GM21381 (cell line): ENCODE measurements at regions not wholly inside any gene's neighbourhood (a gene's known extent, or its start where the extent isn't known, plus 50 kb on each side); places are given as distances from the start of the nearest gene placed in this dataset.

ENCODE experiments used
- ATAC-seq: cut with Tn5 transposase; IDR thresholded peaks from one replicate; pipeline ENCODE4 v1.9.1; 2021; ENCODE audit warnings: mild to moderate bottlenecking, moderate library complexity; ENCODE audit not compliant: unreplicated experiment

DNA sequence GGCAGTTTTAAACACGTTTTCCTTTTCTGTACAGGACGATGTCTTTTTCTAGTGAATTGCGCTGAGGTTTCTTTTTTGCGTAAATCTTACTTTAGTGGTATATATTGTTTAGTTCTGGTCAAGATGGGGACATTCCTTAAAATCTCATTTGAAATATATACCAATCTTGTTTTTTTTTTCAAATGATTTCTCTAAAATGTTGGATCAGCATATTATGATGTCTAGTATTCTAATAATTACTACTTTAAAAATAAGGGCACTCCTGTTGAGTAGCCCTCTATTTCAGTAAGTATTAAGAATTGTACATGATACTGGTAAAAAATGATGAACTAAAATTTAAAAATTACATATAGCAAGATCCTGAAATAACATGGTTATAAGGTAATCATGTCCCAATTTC lies 224.1 kb upstream of the ARHGAP24 start:
- ATAC-seq, result no peak

DNA sequence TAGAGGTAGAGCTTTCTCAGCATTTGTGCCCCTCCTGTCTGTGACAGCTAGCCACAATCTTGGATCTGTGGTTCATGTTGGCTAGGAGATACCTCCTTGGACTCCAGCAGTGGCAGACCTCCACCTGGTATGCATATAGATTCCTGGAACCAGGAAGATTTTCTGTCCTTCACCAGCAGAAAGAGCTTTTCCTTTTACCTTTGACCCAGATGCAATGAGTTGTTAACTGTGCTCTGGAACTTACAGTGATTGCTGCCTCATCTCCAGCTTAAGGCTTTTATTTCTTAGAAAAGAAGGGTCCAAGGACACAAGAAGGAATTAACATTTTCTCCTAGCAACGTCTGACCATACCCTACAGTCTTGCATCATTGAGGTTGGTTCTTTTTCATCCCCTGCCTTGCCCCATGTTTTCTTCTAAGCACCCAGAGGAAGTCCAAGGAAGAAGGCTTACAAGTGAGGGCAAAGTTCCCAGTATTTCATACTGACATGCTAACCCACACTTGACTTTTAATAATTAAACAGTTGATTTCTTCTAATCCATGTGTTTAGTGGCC lies 217.1 kb upstream of the ARHGAP24 start:
- ATAC-seq, result no peak

DNA sequence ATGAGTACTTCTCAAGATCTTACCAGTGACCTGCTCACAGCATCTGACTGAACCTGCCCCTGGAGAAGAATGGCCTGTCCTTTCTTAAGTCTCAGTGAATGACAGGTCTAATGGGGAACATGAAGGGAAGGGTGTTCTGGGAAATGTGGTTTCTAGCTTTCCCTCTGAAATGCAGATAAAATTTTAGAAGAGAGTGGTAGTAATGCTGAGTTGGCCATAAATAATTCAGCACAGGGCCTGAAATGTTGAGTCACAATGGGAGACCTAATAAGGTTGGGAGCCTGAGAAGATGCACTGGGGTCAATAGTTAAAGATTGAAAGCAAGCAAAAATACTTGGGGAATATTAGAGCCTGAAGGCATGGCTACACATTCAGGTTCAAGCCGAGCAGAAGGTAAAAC lies 214.9 kb upstream of the ARHGAP24 start:
- ATAC-seq, result no peak

DNA sequence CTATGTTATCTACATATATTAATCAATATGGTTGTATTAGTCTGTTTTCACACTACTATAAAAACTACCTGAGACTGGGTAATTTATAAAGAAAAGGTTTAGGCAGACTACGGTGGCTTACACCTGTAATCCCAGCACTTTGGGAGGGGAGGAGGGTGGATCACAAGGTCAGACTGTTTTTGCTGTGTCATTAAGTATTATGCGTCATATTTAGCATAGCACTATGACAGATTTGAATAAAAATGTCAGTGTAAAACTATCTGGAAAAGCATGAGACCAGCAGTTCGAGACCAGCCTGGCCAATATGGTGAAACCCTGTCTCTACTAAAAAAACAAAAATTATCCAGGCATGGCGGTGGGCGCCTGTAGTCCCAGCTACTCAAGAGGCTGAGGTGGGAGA lies 209.7 kb upstream of the ARHGAP24 start:
- ATAC-seq, result no peak

DNA sequence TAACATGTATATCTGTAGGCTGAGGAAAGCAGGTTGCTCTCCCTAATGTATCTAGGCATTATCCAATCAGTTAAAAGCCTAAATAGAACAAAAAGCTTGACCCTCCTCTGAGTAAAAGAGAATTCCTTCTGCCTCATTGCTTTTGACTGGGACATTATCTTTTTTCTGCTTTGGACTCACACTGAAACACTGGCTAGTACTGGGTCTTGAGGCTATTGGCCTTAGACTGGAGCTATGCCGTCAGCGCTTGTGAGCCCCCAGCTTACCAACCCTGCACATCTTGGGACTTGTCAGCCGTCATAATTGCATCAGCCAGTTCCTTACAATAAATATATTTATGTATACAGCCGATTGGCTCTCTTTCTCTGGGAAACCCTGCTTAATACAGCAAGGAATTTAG lies 206.8 kb upstream of the ARHGAP24 start:
- ATAC-seq, result no peak

DNA sequence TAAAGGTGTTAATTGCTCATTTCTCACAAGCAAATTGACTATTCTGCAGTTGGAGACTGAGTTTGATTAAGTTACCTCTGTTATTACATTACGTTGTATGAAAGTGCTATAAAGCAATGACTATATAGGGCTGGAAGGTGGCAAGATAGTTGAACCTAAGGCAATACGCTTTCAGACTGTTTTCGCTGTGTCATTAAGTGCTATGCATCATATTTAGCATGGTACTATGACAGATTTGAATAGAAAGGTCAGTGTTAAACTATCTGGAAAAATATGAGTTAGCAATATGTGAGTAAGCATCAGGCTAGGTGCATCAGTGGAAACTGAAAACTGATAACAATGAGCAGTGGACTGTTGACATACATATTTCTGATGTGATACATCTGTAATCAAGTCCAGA lies 206.0 kb upstream of the ARHGAP24 start:
- ATAC-seq, result no peak

DNA sequence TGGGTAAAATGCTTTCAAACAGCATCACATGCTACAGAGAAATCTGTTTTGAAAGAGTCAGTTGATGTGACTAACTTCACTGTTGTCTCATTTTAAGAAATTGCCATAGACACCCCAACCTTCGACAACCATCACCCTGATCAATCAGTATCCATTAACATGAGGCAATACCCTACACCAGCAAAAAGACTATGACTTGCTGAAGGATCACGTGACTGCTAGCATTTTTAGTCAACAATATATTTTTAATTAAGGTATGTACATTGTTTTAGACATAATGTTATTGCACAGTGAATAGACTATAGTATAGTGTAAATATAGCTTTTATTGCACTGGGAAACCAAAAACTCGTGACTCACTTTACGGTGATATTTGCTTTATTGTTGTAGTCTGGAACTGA lies 200.0 kb upstream of the ARHGAP24 start:
- no peak for ATAC-seq

DNA sequence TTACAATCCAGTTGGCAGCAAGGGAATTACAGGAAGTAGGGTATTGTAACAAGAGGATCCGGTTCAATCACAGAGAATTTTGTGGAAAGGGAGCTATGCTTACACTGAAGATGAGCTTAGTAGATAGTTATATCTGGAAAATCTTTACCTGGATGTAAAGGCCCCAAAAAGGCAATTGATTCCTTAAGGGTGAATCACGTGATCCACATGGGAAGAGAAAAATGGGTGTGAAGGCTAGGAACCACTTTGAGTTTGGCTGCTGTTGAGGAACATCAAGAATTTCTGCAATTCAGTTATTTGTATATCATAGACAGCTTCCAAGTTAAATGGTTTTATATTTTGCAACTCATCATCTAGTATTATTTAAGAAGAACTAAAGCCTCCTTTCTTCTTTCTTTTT lies 194.0 kb upstream of the ARHGAP24 start:
- no peak for ATAC-seq

DNA sequence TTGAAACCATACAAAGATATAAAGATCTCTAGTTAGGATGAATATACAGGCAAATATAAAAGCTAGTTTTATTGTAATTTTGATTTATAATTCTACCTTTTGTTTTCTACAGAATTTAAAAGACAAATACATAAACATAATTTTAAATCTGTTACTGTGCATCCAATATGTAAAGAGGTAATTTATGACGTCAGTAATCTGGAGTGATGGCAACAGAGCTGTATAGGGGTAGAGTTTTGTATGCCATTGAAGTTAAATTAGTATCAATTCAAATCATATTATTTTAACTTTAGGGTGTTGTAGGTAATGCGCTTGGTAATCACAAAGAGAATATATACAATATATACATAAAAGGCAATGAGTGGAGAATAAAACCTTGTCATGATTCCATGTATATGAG lies 183.7 kb upstream of the ARHGAP24 start:
- no peak for ATAC-seq

DNA sequence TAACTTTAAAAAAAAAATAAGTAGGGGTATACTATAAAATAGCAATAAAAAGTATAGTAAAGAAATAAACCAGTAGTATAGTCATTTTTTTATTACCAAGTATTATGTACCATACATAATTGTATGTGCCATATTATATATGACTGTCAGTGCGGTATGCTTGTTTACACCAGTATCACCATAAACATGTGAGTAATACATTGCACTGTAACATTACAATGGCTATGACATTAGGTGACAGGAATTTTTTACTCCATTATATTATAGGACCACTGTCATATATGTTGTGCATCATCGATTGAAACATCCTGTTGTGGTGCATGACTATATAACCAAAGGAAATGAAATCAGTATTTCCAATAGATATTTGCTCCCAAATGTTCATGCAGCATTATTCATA lies 176.9 kb upstream of the ARHGAP24 start:
- ATAC-seq, result no peak

DNA sequence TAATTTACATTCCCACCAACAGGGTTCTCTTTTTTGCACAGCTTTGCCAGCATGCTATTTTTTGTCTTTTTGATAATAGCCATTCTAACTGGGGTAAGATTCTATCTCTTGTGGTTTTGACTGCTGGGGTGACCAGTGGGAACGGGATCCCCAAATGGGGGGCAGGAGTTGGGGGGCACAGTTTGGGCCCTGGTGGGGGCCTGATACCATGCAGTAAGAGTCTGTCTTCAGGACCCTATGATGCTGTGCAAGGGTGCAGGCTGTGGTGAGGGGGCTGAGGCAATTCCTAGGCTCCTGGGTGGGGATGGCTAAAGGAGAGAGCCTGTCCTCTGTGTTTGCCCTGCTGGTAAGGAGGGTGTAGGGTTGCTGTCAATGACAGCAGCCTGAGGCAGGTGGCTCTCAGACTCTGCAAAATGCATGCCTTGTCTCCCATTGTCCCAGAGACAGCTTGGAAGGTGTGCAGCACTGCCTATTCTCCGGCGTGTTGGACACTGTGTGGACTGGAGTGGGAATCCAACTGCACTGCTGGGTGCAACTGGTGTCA lies 172.7 kb upstream of the ARHGAP24 start:
- ATAC-seq, result no peak

DNA sequence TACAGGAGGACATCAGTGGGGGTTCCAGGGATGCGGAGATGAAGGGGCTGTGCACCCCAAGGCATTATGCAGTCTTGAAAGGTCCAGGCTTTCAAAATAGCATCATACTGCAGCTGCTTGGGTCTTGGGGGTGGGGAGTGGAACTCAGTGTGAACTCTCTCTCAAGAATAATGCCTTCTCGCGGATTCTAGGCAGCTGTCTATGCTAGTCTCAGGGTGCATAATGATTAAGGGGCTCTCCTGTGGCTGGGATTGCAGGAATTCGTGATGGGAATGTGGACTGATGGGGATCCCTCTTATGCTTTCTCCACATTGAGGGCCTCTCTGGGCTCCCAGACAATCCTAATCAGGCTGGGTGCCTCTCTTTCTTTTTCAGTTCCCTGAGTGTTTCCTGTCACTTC lies 172.2 kb upstream of the ARHGAP24 start:
- ATAC-seq, result no peak

DNA sequence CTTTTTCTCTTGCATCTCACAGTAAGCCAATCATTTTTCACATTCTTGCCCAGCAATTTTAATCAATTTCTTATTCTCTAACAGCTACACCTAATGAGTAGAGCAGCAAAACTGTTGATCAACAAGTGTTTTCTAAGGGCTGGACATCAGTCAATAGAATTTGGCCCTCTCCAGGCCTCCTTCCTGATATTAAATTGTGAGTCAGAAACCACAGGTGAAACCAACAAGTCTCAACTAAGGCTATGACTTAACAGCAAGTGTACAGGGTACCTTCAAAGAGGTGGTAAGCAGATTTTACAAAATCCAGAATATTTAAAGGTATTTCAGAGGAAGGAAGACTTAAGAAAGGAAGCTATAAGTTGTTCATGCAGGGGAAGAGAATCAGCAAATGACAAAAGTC lies 156.5 kb upstream of the ARHGAP24 start:
- ATAC-seq, result no peak

DNA sequence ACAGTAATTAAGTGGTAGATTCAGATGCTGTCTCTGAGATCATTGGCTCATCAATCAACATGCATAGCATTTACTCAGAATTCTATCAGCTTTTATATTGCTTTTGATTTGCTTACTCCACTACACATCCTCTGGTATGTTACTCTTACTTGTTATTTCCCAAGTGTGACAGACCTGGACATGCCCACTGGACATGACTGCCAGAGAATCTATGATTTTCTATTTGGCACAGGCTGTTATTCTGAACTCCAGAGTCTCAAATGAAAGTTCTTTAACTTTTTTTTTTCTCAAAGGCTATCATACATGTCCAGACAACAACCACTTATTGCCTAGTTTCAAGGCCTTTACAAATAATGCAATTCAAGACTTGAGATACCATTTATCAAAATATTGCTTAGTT lies 116.1 kb upstream of the ARHGAP24 start:
- ATAC-seq, result no peak

DNA sequence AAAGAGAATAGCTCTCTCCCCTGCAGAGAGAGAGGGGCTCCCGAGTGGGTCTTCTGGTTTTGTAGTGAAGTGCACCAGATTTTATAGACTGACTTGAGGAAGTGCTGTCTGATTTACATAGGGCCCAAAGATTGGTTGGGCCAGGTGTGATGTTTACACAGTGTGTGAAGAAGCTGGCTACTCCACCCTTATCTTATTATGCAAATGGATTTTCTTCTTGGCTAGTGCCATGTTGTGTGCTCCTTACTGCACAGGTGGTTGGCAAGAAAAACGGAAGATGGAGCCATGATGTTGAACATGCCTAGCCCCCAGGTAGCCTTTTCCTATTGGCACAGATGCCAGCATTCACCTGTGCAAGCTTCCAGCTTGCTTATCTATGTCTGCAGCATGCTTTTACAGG lies 112.4 kb upstream of the ARHGAP24 start:
- ATAC-seq, result no peak

DNA sequence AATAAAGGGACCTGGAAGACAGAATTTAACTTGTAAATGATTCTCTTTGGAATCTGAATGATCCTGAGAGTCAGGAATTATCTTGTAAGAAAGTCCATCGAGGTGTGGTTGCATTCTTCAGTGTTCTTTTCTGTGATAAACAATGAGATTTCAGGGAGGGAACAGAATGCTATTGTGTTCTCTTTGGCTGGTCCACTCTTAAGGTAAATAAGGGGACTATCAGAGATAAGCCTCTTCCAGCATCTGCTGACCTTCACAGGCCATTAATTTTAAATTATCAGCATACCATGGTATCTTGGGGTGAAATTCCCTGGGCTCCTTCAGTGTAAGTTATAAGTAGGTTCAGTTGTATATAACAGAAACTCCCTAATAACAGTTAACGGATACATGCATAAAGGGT lies 107.1 kb upstream of the ARHGAP24 start:
- no peak for ATAC-seq

DNA sequence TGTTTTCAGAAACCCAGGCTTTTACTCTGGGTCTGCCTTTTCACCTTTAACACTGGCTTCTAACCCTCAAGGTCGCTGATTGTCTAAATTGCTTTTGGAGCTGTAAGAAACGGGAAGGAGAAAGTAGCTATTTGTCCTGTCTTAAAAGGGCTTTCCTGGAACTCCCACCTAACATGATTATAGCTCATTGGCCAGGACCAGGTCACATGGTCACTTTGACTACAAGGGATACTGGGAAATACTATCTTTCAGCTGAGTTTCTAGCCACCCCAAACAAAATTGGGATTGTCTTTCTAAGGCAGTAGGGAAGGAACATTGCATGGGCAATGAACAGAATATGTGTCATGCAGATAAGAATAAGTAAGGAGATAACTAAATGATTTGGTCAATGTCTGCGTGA lies 106.7 kb upstream of the ARHGAP24 start:
- no peak for ATAC-seq

DNA sequence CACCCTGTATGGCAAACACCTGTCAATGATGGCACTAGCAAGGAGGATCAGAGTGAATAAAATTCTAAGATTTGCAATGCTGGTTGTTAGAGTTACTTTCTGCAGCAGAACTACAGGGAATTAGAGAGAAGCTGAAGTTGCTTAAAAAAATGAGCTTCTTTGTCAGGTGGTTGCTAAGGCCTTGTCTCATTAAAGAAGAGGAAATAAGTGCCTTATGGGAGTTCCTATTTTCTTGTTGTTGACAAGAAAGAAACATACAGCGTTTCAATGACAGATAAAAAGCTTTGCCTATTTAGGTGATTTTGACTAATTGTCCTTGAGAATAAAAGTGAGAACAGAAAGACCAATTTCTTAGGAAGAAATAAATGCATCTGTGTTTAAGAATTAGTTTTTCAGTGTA lies 106.0 kb upstream of the ARHGAP24 start:
- ATAC-seq, result no peak

DNA sequence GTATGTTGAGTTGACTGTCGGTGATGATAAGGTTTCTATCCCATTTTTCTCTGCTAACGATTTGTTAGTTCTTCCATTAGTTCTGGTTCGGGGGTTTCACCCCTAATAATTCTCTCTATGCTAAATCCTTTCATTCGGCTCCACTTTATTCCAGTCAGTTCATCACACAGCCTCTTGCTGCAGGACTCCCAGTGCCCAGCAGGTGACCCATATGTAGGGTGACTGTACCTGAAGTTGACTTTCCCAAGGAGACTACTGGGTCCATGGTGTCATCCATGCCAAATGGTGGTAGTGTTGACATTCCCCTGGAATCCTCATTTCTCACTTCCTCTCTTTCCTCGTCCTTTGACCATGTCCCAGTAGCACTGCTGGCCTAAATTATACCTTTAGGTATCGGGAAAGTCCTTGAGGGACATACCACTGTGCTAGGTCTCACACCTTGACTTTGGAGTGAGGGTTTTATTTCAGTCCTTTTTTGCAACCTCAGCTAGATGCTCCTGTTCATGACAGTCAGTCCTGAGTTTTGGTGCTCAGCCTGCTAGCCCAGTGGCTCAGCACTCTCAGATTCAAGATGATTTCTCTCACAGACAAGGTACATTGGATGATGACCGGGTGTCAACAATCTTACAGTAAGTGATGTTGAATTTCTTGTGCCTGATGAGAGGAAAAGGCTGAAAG lies 105.1 kb upstream of the ARHGAP24 start:
- ATAC-seq, result no peak

DNA sequence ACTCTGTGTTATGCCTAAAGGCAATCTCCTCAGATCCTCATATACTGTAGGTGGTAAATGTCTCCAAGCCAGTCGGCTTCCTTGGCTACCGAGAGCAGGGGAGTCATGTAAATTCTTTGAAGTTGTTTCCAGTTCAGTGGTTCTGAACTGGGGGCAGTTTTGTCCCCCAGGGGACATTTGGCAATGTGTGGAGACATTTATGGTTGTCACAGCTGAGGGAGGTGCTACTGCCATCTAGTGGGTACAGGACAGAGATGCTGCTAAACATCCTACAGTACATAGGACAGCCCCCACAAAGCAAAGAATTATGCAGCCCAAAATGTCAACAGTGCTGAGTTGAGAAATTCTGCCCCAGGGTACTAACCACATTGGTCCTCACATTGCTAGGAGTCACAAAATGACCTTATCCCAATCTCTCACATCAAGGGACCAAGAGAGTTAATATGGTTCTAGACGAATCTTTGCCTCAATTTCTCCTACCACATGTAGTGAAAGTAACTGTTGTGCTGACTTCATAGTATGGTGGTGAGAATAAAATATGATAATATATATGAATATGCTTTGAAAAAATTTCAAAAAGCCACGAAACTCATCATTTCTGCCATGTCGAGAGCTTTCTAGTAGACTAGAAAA lies 104.4 kb upstream of the ARHGAP24 start:
- peak; percentile 83 for ATAC-seq

DNA sequence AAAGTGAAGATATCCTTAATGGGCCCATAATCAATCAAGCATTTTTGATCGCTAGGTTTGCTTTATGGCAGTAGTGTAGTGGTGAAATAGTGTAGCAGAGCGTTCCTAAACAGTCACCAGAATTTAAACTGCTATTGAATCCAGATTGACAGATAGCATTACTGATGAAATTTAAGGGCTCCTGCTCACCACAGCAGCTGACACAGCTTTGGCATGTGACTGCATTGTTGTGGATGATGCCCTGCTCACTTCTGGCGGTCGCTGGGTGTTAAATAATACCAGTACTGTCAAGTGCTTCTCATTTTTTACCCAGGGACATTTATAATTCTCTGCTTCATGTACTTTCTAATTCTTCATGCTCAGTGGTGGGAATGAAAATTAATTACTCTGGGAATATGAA lies 102.0 kb upstream of the ARHGAP24 start:
- no peak for ATAC-seq

DNA sequence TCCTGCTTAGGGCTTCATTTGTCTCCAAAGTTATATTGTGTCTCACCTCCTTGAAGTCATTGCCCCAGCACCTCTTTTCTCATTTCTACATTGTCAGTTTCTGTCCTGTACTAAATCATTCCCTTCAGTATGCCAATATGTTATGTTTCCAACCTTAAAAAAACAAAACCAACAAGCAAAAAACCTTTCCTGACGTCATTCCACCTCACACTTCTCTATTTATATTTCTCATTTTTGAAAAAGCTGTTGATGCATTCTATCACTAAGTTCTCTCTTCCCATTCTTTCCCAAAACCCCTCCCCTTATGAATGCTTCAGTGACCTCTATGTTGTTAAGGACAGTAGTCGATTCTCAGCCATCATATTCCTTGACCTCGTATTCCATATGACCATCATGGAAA lies 98.7 kb upstream of the ARHGAP24 start:
- ATAC-seq, result no peak
